Liver (tissue), 8 donors: ENCODE measurements at regions not wholly inside any gene's neighbourhood (a gene's known extent, or its start where the extent isn't known, plus 50 kb on each side); places are given as distances from the start of the nearest gene placed in this dataset.

Source experiments
- DNase-seq: peaks from one replicate; pipeline ENCODE4 v3.0.0-alpha.2; 2017; ENCODE audit warnings: low spot score
- H3K27ac ChIP-seq, 2 donors: one replicate each; pipeline ENCODE4 v1.7.0; 2013; ENCODE audit warnings: inconsistent platforms in 2 of 2, low read length in 2 of 2, control low read depth in 1 of 2, low read depth in 1 of 2, mild to moderate bottlenecking in 1 of 2
- H3K27me3 ChIP-seq, 4 donors: one replicate each; pipeline versions ENCODE4 v1.6.1 to v1.7.0; 2013; ENCODE audit warnings: low read length in 3 of 4, inconsistent platforms in 1 of 4, mild to moderate bottlenecking in 1 of 4, moderate library complexity in 1 of 4; ENCODE audit not compliant: control insufficient read depth in 4 of 4, insufficient read depth in 4 of 4
- H3K36me3 ChIP-seq, 4 donors: one replicate each; pipeline versions ENCODE4 v1.6.1 to v1.7.0; 2013; ENCODE audit warnings: low read length in 3 of 4, mild to moderate bottlenecking in 3 of 4, low read depth in 1 of 4, moderate library complexity in 1 of 4; ENCODE audit not compliant: control insufficient read depth in 4 of 4, insufficient read depth in 3 of 4
- H3K4me1 ChIP-seq, 4 donors: one replicate each; pipeline versions ENCODE4 v1.6.1 to v1.7.0; 2013; ENCODE audit warnings: low read length in 3 of 4, mild to moderate bottlenecking in 3 of 4, moderate library complexity in 1 of 4; ENCODE audit not compliant: control insufficient read depth in 4 of 4, insufficient read depth in 4 of 4
- H3K4me3 ChIP-seq, 3 donors: one replicate each; pipeline versions ENCODE4 v1.6.1 to v1.7.0; 2013; ENCODE audit warnings: low read length in 3 of 3, control low read depth in 1 of 3, low read depth in 1 of 3, mild to moderate bottlenecking in 1 of 3
- H3K9ac ChIP-seq, 2 donors: one replicate each; pipeline ENCODE4 v1.7.0; 2013; ENCODE audit warnings: low read length in 2 of 2, mild to moderate bottlenecking in 2 of 2, moderate library complexity in 2 of 2, control low read depth in 1 of 2, low read depth in 1 of 2
- H3K9me3 ChIP-seq, 4 donors: one replicate each; pipeline versions ENCODE4 v1.6.1 to v1.7.0; 2013; ENCODE audit warnings: low read length in 3 of 4; ENCODE audit not compliant: control insufficient read depth in 4 of 4
- EGR1 ChIP-seq, 2 donors: IDR thresholded peaks; 2 replicates each; pipeline ENCODE4 v1.6.1; 2016 to 2018; ENCODE audit warnings: antibody characterized with exemption in 2 of 2, low read depth in 2 of 2
- FOXA1 ChIP-seq: IDR thresholded peaks from 2 replicates; pipeline ENCODE4 v1.6.1; 2016; ENCODE audit warnings: antibody characterized with exemption
- FOXA2 ChIP-seq: IDR thresholded peaks from 2 replicates; pipeline ENCODE4 v1.6.1; 2016; ENCODE audit warnings: antibody characterized with exemption
- GABPA ChIP-seq, 2 donors: IDR thresholded peaks in 1 of 2; conservative IDR thresholded peaks in 1 of 2; 2 replicates each; pipeline ENCODE4 v1.6.1; 2016; ENCODE audit warnings: antibody characterized with exemption in 2 of 2, mild to moderate bottlenecking in 1 of 2, moderate library complexity in 1 of 2
- HNF4A ChIP-seq, 2 donors: conservative IDR thresholded peaks; 2 replicates each; pipeline ENCODE4 v1.6.1; 2016; ENCODE audit warnings: antibody characterized with exemption in 2 of 2, mild to moderate bottlenecking in 2 of 2
- HNF4G ChIP-seq: IDR thresholded peaks from 2 replicates; pipeline ENCODE4 v1.6.1; 2016; ENCODE audit warnings: antibody characterized with exemption
- JUND ChIP-seq, 2 donors: IDR thresholded peaks; 2 replicates each; pipeline ENCODE4 v1.6.1; 2016; ENCODE audit warnings: antibody characterized with exemption in 2 of 2
- NR2F2 ChIP-seq: IDR thresholded peaks from 2 replicates; pipeline ENCODE4 v1.6.1; 2016; ENCODE audit warnings: antibody characterized with exemption
- RAD21 ChIP-seq, 2 donors: IDR thresholded peaks; 2 replicates each; pipeline ENCODE4 v1.6.1; 2016; ENCODE audit warnings: antibody characterized with exemption in 2 of 2, mild to moderate bottlenecking in 2 of 2
- RXRA ChIP-seq, 2 donors: IDR thresholded peaks; 2 replicates each; pipeline ENCODE4 v1.6.1; 2017 to 2018; ENCODE audit warnings: antibody characterized with exemption in 2 of 2, mild to moderate bottlenecking in 1 of 2
- SP1 ChIP-seq: IDR thresholded peaks from 2 replicates; pipeline ENCODE4 v1.6.1; 2018; ENCODE audit warnings: antibody characterized with exemption, mild to moderate bottlenecking
- TAF1 ChIP-seq: conservative IDR thresholded peaks from 2 replicates; pipeline ENCODE4 v1.6.1; 2016; ENCODE audit warnings: antibody characterized with exemption, mild to moderate bottlenecking
- YY1 ChIP-seq: IDR thresholded peaks from 2 replicates; pipeline ENCODE4 v1.6.1; 2016; ENCODE audit warnings: antibody characterized with exemption, mild to moderate bottlenecking
- WGBS: extraction: QIAGEN DNeasy Blood & Tissue Kit; methylation state at CpG from one replicate; pipeline ENCODE4 v1.1.7; 2013; 5-methylcytosine and 5-hydroxymethylcytosine counted together
- TF ChIP-seq, protein P1 (sequence below): fragments of 150-350 bp; IDR thresholded peaks from 2 replicates; pipeline ENCODE4 v1.5.1; 2017; ENCODE audit warnings: improper control_type of control experiment, low read depth, low read length; ENCODE audit not compliant: missing input control
- TF ChIP-seq, protein P2 (sequence below): IDR thresholded peaks from 2 replicates; pipeline ENCODE4 v1.6.1; 2016; ENCODE audit warnings: antibody characterized with exemption, mild to moderate bottlenecking
- TF ChIP-seq, protein P3 (sequence below): IDR thresholded peaks from 2 replicates; pipeline ENCODE4 v1.6.1; 2016; ENCODE audit warnings: antibody characterized with exemption
- TF ChIP-seq, protein P4 (sequence below): IDR thresholded peaks from 2 replicates; pipeline ENCODE4 v1.6.1; 2016; ENCODE audit warnings: antibody characterized with exemption
- TF ChIP-seq, protein P5 (sequence below): IDR thresholded peaks from 2 replicates; pipeline ENCODE4 v1.6.1; 2016; ENCODE audit warnings: antibody characterized with exemption
- donor health status: healthy.
- donor health status: healthy.
- donor health status: healthy.
- donor health status: healthy.
- donor health status: healthy.

DNA sequence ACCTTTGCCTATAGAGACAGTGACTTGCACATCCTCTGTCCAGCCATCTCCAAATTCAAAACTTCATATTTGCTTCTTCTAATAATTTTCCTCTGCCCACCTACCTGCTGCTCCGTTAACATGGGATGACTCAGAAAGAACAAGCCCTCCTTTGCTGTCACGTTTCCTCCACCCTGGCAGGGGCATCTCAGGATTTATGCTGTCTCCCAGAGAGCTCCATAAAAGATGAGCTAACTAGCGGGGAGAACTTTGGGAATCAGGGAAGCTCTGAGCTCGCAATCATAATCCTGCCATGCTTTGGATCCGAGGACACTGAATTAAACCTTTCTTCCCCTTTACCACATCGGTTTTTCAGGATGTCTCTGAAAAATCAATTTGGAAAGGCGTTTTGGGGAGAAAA lies 78.4 kb upstream of the FSTL4 start:
- peaks cover 0 to 5% (median 0%) of the 10 kb centered on the region in 4 donors for H3K27me3 ChIP-seq
- no peak overlapping the region for H3K27ac ChIP-seq
- 69% methylated on average over 7 of the region's 7 CpGs for WGBS
- no peak overlapping the region for H3K9ac ChIP-seq
- no peaks in the 10 kb centered on the region for H3K36me3 ChIP-seq
- TF ChIP-seq HNF4G (no peak), YY1 (no peak), HNF4A (conservative IDR thresholded peaks at IDR 0.05) (no peak), TAF1 (no peak), GABPA (IDR thresholded peaks at IDR 0.05 in 1 of 2, conservative IDR thresholded peaks at IDR 0.05 in 1 of 2) (no peak), SP1 (no peak), RXRA (IDR thresholded peaks at IDR 0.05) (no peak), EGR1 (IDR thresholded peaks at IDR 0.05; ENCODE audit: low read depth in 2 of 2) (no peak), NR2F2 (no peak), RAD21 (IDR thresholded peaks at IDR 0.05) (no peak), JUND (IDR thresholded peaks at IDR 0.05) (no peak), FOXA2 (no peak)
- TF ChIP-seq, protein P1, sequence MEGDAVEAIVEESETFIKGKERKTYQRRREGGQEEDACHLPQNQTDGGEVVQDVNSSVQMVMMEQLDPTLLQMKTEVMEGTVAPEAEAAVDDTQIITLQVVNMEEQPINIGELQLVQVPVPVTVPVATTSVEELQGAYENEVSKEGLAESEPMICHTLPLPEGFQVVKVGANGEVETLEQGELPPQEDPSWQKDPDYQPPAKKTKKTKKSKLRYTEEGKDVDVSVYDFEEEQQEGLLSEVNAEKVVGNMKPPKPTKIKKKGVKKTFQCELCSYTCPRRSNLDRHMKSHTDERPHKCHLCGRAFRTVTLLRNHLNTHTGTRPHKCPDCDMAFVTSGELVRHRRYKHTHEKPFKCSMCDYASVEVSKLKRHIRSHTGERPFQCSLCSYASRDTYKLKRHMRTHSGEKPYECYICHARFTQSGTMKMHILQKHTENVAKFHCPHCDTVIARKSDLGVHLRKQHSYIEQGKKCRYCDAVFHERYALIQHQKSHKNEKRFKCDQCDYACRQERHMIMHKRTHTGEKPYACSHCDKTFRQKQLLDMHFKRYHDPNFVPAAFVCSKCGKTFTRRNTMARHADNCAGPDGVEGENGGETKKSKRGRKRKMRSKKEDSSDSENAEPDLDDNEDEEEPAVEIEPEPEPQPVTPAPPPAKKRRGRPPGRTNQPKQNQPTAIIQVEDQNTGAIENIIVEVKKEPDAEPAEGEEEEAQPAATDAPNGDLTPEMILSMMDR = no peak
- TF ChIP-seq, protein P2, sequence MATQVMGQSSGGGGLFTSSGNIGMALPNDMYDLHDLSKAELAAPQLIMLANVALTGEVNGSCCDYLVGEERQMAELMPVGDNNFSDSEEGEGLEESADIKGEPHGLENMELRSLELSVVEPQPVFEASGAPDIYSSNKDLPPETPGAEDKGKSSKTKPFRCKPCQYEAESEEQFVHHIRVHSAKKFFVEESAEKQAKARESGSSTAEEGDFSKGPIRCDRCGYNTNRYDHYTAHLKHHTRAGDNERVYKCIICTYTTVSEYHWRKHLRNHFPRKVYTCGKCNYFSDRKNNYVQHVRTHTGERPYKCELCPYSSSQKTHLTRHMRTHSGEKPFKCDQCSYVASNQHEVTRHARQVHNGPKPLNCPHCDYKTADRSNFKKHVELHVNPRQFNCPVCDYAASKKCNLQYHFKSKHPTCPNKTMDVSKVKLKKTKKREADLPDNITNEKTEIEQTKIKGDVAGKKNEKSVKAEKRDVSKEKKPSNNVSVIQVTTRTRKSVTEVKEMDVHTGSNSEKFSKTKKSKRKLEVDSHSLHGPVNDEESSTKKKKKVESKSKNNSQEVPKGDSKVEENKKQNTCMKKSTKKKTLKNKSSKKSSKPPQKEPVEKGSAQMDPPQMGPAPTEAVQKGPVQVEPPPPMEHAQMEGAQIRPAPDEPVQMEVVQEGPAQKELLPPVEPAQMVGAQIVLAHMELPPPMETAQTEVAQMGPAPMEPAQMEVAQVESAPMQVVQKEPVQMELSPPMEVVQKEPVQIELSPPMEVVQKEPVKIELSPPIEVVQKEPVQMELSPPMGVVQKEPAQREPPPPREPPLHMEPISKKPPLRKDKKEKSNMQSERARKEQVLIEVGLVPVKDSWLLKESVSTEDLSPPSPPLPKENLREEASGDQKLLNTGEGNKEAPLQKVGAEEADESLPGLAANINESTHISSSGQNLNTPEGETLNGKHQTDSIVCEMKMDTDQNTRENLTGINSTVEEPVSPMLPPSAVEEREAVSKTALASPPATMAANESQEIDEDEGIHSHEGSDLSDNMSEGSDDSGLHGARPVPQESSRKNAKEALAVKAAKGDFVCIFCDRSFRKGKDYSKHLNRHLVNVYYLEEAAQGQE = no peak
- TF ChIP-seq, protein P3, sequence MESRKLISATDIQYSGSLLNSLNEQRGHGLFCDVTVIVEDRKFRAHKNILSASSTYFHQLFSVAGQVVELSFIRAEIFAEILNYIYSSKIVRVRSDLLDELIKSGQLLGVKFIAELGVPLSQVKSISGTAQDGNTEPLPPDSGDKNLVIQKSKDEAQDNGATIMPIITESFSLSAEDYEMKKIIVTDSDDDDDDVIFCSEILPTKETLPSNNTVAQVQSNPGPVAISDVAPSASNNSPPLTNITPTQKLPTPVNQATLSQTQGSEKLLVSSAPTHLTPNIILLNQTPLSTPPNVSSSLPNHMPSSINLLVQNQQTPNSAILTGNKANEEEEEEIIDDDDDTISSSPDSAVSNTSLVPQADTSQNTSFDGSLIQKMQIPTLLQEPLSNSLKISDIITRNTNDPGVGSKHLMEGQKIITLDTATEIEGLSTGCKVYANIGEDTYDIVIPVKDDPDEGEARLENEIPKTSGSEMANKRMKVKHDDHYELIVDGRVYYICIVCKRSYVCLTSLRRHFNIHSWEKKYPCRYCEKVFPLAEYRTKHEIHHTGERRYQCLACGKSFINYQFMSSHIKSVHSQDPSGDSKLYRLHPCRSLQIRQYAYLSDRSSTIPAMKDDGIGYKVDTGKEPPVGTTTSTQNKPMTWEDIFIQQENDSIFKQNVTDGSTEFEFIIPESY = no peak
- TF ChIP-seq, protein P4, sequence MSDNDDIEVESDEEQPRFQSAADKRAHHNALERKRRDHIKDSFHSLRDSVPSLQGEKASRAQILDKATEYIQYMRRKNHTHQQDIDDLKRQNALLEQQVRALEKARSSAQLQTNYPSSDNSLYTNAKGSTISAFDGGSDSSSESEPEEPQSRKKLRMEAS = no peak
- TF ChIP-seq, protein P5, sequence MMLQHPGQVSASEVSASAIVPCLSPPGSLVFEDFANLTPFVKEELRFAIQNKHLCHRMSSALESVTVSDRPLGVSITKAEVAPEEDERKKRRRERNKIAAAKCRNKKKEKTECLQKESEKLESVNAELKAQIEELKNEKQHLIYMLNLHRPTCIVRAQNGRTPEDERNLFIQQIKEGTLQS = no peak
- no peaks in the 10 kb centered on the region for H3K4me1 ChIP-seq
- no peaks in the 10 kb centered on the region for H3K9me3 ChIP-seq
- H3K4me3 ChIP-seq = no peak overlapping the region
- DNase-seq = no peak

DNA sequence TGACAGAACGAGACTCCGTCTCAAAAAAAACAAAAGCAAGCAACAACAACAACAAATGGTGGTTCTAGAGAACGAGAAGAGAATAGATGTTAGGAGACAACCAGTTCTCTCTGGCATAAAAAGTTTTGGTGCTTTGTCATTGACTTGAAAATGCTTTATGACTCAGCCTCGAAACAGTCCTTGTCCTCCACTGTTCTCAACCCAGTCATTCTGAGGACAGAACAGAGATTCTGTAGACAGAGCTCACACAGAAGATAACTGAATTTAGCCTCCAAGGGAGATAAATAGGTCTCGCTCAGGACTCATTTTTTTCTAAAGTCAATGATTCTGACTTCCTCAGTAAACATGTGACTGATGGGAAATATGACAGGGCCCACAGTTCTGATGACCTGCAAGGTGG lies 76.0 kb upstream of the FSTL4 start:
- 67% methylated on average over 5 of the region's 5 CpGs for WGBS
- DNase-seq = no peak
- H3K4me3 ChIP-seq = no peak overlapping the region
- H3K4me1 ChIP-seq = no peaks in the 10 kb centered on the region
- no peaks in the 10 kb centered on the region for H3K9me3 ChIP-seq
- H3K27ac ChIP-seq = no peak overlapping the region
- no peak overlapping the region for H3K9ac ChIP-seq
- peaks cover 0 to 10% (median 0%) of the 10 kb centered on the region in 4 donors for H3K27me3 ChIP-seq
- no peaks in the 10 kb centered on the region for H3K36me3 ChIP-seq
- TF ChIP-seq, protein P4 = no peak
- TF ChIP-seq GABPA (IDR thresholded peaks at IDR 0.05 in 1 of 2, conservative IDR thresholded peaks at IDR 0.05 in 1 of 2) (no peak), RXRA (IDR thresholded peaks at IDR 0.05) (no peak), HNF4G (no peak), EGR1 (IDR thresholded peaks at IDR 0.05; ENCODE audit: low read depth in 2 of 2) (no peak), FOXA1 (no peak), NR2F2 (no peak), RAD21 (IDR thresholded peaks at IDR 0.05) (no peak), YY1 (no peak), TAF1 (no peak)
- TF ChIP-seq, protein P5 = no peak
- TF ChIP-seq, protein P2 = no peak
